Osteoblast (primary cell): ENCODE measurements at regions not wholly inside any gene's neighbourhood (a gene's known extent, or its start where the extent isn't known, plus 50 kb on each side); places are given as distances from the start of the nearest gene placed in this dataset.

Experiments used
- DNase-seq: peaks from one replicate; pipeline ENCODE4 v3.0.0; 2011; ENCODE audit warnings: low spot score, mixed read lengths; ENCODE audit not compliant: insufficient read length; ENCODE audit errors: missing footprints
- H2AFZ ChIP-seq: 2 replicates; pipeline ENCODE4 v1.6.0; 2011; ENCODE audit warnings: mild to moderate bottlenecking, low read length
- H3K27ac ChIP-seq: 2 replicates; pipeline ENCODE4 v1.5.1; 2011; ENCODE audit warnings: mild to moderate bottlenecking, low read depth, low read length, moderate library complexity
- H3K27me3 ChIP-seq: 2 replicates; pipeline ENCODE4 v1.6.0; 2012; ENCODE audit warnings: mild to moderate bottlenecking, control low read depth, inconsistent platforms, low read length, moderate library complexity; ENCODE audit not compliant: insufficient read depth
- H3K36me3 ChIP-seq: 2 replicates; pipeline ENCODE4 v1.5.1; 2011; ENCODE audit warnings: mild to moderate bottlenecking, low read length, control low read depth, moderate library complexity; ENCODE audit not compliant: insufficient read depth
- H3K4me1 ChIP-seq: 2 replicates; pipeline ENCODE4 v1.5.1; 2011; ENCODE audit warnings: mild to moderate bottlenecking, low read length, control low read depth, moderate library complexity; ENCODE audit not compliant: insufficient read depth
- H3K4me2 ChIP-seq: 2 replicates; pipeline ENCODE4 v1.6.0; 2011; ENCODE audit warnings: mild to moderate bottlenecking, low read length; ENCODE audit not compliant: insufficient read depth
- H3K4me3 ChIP-seq: fragments of 200-600 bp; sonication (generic); 3 replicates; pipeline ENCODE4 v1.5.1; 2012; ENCODE audit warnings: mild to moderate bottlenecking, low read length, inconsistent platforms; ENCODE audit not compliant: insufficient read depth
- H3K79me2 ChIP-seq: 2 replicates; pipeline ENCODE4 v1.6.0; 2012; ENCODE audit warnings: mild to moderate bottlenecking, low read length, control low read depth, inconsistent platforms; ENCODE audit not compliant: insufficient read depth
- H3K9me3 ChIP-seq: 2 replicates; pipeline ENCODE4 v1.5.1; 2011; ENCODE audit warnings: low read depth, low read length, control low read depth
- H4K20me1 ChIP-seq: 2 replicates; pipeline ENCODE4 v1.6.0; 2012; ENCODE audit warnings: mild to moderate bottlenecking, low read length, control low read depth; ENCODE audit not compliant: insufficient read depth
- CTCF ChIP-seq: IDR thresholded peaks from 2 replicates; pipeline ENCODE4 v1.5.1; 2011; ENCODE audit warnings: mild to moderate bottlenecking, low read depth, low read length, moderate library complexity; ENCODE audit errors: extremely low read depth

GRCh38 chr14:85454226-85454813 is 75.6 kb upstream of the FLRT2 start:
- H3K27ac ChIP-seq = no peak overlapping the region

GRCh38 chr14:85459361-85460000 is 70.5 kb upstream of the FLRT2 start:
- no peak overlapping the region for H3K27ac ChIP-seq
- H3K4me2 ChIP-seq = no peak overlapping the region
- H3K36me3 ChIP-seq = no peaks in the 10 kb centered on the region
- no peaks in the 10 kb centered on the region for H4K20me1 ChIP-seq
- H3K9me3 ChIP-seq = no peaks in the 10 kb centered on the region
- no peaks in the 10 kb centered on the region for H3K27me3 ChIP-seq
- no peaks in the 10 kb centered on the region for H3K79me2 ChIP-seq
- no peak overlapping the region for H3K4me3 ChIP-seq
- no peak for DNase-seq
- no peaks in the 10 kb centered on the region for H3K4me1 ChIP-seq
- TF ChIP-seq CTCF = no peak
- no peak overlapping the region for H2AFZ ChIP-seq

More at GRCh38 chr14:85454226-85454813, 75.6 kb upstream of the FLRT2 start:
- Histone ChIP-seq H3K79me2 (no peaks in the 10 kb centered on the region), H3K27me3 (no peaks in the 10 kb centered on the region), H3K4me1 (no peaks in the 10 kb centered on the region), H3K4me2 (no peak overlapping the region), H3K9me3 (no peaks in the 10 kb centered on the region), H3K4me3 (no peak overlapping the region), H2AFZ (no peak overlapping the region), H4K20me1 (no peaks in the 10 kb centered on the region), H3K36me3 (no peaks in the 10 kb centered on the region)
- TF ChIP-seq CTCF = no peak
- no peak for DNase-seq

DNA sequence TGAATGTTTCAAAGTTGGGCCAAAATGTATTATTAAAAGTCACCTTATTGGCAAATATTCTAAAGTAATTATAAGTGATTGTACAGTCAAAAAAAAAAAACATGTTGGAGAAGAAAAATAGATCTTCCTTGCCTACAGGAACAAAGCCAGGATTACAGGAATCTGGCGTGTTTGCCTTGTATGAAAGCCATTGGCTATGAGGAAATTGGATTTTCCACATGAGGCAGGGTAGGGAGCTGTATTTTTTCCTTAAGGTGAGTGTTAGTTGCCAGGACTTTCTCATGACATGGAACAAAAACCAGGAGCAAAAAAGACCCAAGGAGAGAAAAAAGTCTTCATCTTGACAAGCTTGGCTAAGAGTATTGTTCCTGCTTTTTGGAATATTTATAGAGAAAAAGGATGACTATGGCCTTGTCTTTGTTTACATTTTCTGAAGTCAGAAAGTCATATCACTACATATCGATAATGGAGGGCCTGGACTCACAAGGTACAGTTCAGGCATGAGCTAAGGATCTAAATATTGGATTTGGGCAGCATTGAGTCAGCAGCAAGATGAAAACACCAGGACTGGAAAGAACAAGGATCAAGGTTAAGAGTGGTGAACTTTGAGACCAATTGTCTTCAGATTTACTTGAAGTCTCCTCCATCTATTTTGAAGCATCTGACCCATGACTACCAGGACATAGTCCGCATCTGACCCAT is 68.4 kb upstream of the FLRT2 start:
- Histone ChIP-seq H3K4me2 (no peak overlapping the region), H3K9me3 (no peaks in the 10 kb centered on the region), H3K79me2 (no peaks in the 10 kb centered on the region), H3K4me1 (no peaks in the 10 kb centered on the region), H3K27me3 (no peaks in the 10 kb centered on the region), H3K4me3 (no peak overlapping the region), H4K20me1 (no peaks in the 10 kb centered on the region), H2AFZ (no peak overlapping the region), H3K36me3 (no peaks in the 10 kb centered on the region), H3K27ac (no peak overlapping the region)
- no peak for TF ChIP-seq CTCF
- no peak for DNase-seq

DNA sequence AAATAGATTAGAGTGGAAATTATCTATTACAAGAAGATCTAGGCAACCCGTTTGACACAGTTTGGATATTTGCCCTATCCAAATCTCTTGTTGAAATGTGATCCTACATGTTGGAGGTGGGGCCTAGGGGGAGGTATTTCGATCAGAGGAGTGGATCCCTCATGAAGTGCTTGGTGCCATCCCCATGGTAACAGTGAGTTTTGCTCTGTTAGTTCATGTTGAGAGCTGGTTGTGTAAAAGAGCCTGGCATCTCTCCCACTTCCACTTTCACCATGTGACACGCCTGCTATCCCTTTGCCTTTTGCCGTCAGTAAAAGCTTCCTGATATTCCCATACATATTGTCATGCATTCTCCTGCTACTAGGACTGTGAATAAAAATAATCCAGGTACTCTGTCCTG is 66.4 kb upstream of the FLRT2 start:
- Histone ChIP-seq H3K79me2 (no peaks in the 10 kb centered on the region), H2AFZ (no peak overlapping the region), H3K4me3 (no peak overlapping the region), H3K4me2 (no peak overlapping the region), H3K36me3 (no peaks in the 10 kb centered on the region), H3K9me3 (no peaks in the 10 kb centered on the region), H4K20me1 (no peaks in the 10 kb centered on the region), H3K4me1 (peaks cover 3% of the 10 kb centered on the region), H3K27ac (no peak overlapping the region), H3K27me3 (no peaks in the 10 kb centered on the region)
- no peak for DNase-seq
- TF ChIP-seq CTCF = no peak
